ENCODE measurements at regions not wholly inside any gene's neighbourhood (a gene's known extent, or its start where the extent isn't known, plus 50 kb on each side); places are given as distances from the start of the nearest gene placed in this dataset.
A peak's percentile ranks its signal among the peaks of the same experiment; 100 is the strongest.

DNA sequence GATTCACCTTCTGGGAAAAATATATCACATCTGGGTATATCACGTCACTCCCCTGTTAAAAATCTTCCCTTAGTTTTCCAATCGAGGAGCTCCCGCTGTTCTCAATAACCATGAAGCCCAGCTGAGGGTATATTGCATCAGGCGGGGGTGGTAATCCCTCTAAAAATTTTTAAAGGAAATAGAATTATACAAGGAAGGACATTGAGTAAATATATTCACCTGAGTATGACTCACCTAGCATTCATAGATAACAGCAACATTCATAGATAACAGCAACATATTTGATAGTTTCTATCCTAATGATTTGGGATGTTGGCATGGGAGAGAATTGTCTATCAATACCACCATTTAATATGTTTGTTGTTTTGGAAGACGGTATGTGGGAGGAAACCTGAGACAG, 473.6 kb downstream of the RMST start:
- no peak for DNase-seq (ENCODE audit: low spot score)

DNA sequence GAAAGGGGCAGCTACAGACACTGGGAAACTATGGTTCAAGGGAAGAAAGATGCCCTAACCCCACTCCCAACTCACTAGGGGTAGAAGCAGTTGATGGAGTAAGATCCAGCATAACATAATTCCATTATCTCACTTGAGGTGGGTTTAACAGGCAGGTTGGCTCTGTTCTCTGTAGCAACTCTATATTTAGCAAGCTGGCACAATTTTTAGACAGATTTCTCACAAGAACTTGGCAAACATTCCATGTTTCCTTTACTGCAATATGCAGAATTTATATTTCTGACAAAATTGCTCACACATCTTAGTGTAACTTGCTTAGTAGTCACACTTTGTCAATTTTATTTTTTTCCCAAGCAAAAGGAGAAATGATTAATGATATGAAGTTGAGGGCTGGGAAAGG, 475.4 kb downstream of the RMST start:
- no peak for DNase-seq (ENCODE audit: low spot score)

- peak; percentile 8 for DNase-seq (ENCODE audit: low spot score)
Measured at GRCh38 chr12:97939156-97939555, 476.6 kb downstream of the RMST start.

- DNase-seq (ENCODE audit: low spot score) = no peak
Measured at GRCh38 chr12:97940105-97940504, 477.5 kb downstream of the RMST start.

DNA sequence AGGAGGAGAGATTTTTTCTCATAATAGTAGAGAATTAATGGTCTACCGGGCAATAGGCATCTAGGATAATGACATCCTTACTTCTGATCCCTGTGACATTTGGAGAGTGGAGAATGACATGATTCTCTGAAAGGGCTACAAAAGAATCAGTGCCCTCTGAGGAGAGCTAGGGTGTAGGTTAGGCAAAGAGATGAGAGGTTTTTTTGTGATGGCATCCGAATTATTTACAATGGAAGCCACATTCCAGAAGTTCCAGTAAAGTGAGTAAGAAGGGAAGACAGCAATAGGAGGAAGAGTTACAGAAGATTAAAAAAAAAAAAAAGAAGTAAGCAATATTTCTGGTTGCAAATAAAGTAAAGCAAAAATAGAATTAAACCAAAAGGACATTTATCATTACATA, 478.0 kb downstream of the RMST start:
- DNase-seq (ENCODE audit: low spot score) = no peak

DNA sequence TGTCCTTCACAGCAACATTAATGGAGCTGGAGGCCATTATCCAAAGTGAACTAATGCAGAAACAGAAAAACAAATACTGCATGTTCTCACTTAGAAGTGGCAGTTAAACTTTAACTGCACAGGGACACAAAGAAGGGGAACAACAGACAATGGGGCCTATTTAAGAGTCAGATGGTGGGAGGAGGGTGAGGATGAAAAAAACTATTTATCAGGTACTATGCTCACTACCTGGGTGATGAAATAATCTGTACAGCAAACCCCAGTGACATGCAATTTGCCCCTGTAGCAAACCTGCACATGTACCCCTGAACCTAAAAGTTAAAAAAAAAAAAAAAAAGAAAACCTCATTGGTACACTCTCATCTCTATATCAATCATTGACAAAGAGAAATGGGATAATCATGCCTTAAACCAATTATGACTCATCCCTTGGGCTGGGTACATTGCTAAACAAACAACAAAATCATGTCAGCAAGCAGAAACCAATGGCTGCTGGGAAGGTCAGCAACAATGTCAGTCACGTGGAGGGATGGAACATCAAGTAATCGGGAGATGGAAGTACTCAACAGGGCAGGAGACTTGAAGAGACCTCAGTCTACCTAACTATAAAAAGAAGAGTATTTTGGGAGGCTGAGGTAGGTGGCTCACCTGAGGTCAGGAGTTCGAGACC, 479.2 kb downstream of the RMST start:
- no peak for DNase-seq (ENCODE audit: low spot score)

GRCh38 chr12:97943359-97943758, 480.8 kb downstream of the RMST start:
- DNase-seq (ENCODE audit: low spot score) = no peak

- DNase-seq (ENCODE audit: low spot score) = no peak
Measured at GRCh38 chr12:97944576-97944975, 482.0 kb downstream of the RMST start.

- no peak for DNase-seq (ENCODE audit: low spot score)
Measured at GRCh38 chr12:97946701-97947100, 484.1 kb downstream of the RMST start.

DNA sequence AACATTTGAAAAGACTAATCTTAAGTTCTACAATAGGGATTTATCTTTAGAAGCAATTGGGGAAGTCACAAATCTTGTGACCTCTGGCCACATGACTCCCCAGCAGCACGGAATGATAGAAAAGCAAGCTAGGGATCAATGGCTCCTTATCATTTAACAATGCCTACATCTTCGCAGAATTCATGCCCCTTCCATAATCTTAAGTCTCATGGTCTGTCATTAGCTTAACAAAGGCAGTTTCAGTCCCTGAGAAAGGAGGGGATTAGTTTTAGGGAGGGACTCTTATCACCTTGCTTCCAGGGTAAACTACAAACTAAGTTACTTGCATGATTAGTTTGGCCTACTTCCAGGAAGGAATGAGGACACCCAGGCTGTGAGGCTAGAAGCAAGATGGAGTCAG, 486.0 kb downstream of the RMST start:
- DNase-seq (ENCODE audit: low spot score) = no peak

- DNase-seq (ENCODE audit: low spot score) = no peak
Measured at GRCh38 chr12:97951239-97951638, 488.6 kb downstream of the RMST start.

DNA sequence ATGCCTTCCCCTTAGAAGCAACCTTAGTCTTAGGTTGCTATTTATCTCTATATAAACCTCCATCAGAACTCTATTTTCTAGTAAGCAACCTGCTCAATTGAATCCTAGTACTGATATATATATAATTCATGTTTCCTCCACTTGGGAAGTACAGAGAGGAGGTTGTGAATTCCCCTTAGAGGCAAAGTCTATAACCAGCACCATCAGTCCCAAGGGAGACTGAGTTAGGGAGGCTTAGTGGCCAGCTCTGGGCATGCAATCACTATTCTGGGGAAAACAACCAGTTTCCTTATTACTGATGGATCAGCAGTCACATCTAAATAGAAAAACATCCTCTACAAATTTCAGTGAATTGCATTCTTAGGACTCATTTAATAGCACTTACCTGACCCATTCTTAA, 489.1 kb downstream of the RMST start:
- no peak for DNase-seq (ENCODE audit: low spot score)

GRCh38 chr12:97957109-97957508, 494.5 kb downstream of the RMST start:
- no peak for DNase-seq (ENCODE audit: low spot score)

DNA sequence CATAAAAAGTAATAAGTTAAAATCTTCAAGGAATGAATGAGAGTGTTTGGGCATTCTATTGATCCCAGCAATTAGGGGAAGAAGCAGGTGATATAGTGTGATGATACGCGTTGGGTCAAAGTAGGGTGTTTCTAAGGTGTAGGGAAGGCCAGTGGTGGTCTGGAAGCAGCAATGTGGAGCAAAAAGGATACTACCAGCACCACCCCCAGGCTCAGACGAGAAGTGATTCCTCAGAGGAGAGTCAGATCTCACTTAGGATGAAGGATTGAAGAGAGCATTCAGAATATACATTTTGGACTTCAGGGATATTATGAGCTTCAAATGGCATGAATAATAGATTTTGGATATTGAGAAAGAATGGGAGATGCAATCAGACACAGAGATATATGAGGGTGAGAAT, 497.6 kb downstream of the RMST start:
- DNase-seq (ENCODE audit: low spot score) = no peak

- peak; percentile 10 for DNase-seq (ENCODE audit: low spot score)
Measured at GRCh38 chr12:97960741-97961608, 498.4 kb downstream of the RMST start.

- DNase-seq (ENCODE audit: low spot score) = no peak
Measured at GRCh38 chr12:97967831-97968230, 505.2 kb downstream of the RMST start.

- DNase-seq (ENCODE audit: low spot score) = no peak
Measured at GRCh38 chr12:97968641-97969197, 506.1 kb downstream of the RMST start.

DNA sequence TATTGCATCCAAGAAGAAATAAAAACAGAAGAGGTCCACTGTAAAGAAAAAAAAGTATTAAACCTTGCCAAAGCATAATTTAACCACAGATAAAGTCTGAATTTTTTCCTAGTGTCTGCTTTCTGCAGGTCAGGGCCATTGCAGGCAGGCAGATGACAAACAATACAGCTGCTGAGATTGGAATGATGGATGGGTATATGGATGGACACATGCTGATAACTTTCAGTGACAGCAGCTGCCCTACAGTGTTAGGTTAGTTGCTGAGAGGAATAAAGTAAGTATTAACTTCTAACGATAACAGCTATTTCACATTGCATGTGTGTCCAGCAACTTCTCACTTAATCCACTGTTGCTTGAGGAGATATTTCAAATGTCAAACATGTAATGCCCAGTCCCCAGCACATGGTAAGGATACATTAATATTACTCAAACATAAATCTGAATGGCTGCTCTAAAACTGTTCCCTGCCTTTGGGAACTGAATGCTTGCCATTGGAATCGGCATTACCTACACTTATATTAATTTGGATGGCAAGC, 515.3 kb downstream of the RMST start:
- DNase-seq (ENCODE audit: low spot score) = no peak

DNA sequence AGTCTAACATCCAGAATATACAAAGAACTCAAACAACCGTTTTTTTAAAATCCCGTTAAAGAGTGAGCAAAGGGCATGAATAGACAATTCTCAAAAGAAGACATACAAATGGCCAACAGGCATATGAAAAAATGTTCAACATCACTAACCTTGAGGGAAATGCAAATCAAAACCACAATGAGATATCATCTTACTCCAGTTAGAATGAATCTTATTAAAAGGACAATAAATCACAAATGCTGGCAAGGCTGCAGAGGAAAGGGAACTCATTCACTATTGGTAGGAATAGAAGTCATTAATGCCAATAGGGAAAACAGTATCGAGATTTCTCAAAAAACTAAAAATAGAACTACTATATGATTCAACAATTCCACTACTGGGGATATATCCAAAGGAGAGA, 520.1 kb downstream of the RMST start:
- DNase-seq (ENCODE audit: low spot score) = peak; percentile 25

DNA sequence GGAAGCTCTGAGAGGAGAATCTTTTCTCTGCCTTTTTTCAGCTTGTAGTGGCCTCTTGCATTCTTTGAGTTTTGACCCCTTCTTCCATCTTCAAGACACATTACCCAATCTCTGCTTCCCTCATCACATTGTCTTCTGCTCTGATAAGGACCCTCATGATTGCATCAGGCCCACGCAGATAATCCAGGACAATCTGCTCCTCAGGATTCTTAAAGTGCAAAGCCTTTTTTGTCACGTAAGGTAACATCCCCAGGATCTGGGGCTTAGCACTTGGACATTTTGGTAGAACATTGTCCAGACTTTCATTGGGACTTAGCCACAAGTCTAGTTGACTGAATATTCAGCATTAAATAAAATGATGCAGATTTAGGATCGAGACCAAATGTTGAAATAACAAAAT, 521.2 kb downstream of the RMST start:
- no peak for DNase-seq (ENCODE audit: low spot score)

DNA sequence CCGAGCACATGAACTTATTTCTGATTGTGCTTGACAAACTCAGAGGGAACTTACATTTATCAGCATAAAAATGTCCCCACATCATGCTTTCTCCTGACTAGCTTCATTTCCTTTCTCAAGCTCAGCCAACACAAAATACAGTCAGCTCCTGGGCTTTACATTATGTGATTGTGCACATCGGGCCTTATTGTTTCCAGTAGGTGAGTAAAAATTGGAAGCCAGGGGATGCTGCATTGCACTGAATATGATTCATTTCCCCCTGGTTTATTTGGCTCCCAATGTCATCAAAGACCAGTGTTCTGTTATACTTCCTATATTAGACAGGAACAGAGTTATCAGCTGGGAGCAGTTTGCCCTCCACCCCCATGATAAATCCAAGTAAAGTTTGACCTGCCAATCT, 521.8 kb downstream of the RMST start:
- no peak for DNase-seq (ENCODE audit: low spot score)

- no peak for DNase-seq (ENCODE audit: low spot score)
Measured at GRCh38 chr12:97984974-97985580, 522.5 kb downstream of the RMST start.

DNA sequence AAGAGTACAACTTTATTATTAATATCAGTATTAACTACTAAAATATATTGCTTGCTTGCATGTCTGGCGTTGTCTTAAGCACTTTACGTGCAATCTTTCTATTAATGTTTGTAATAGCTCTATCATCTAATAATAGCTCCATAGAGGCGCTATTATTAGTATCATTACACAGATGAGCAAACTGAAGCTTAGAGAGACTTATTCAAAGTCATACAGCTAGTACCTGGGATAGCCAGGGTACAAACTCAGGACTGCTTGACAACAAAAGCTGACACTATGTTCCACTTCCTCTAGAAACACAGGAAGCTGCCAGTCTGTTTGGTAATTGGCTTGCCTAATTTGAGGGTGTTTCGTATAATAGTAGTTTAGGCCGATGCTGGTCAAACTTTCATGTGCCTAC, 523.2 kb downstream of the RMST start:
- no peak for DNase-seq (ENCODE audit: low spot score)

Measured in COLO829 (cell line).